Hepatocyte (in vitro differentiated cells): ENCODE measurements at regions not wholly inside any gene's neighbourhood (a gene's known extent, or its start where the extent isn't known, plus 50 kb on each side); places are given as distances from the start of the nearest gene placed in this dataset.

Experiments used
- DNase-seq: peaks from one replicate; pipeline ENCODE4 v3.0.0-alpha.2; 2016; ENCODE audit warnings: low spot score
- H2AFZ ChIP-seq: fragments of 200-600 bp; sonication (generic); 2 replicates; pipeline ENCODE4 v1.6.0; 2016; ENCODE audit warnings: antibody characterized with exemption, mild to moderate bottlenecking
- H3K27ac ChIP-seq: fragments of 200-600 bp; sonication (generic); 2 replicates; pipeline ENCODE4 v1.5.1; 2016; ENCODE audit warnings: mild to moderate bottlenecking
- H3K27me3 ChIP-seq: fragments of 200-600 bp; sonication (generic); 2 replicates; pipeline ENCODE4 v1.6.1; 2016
- H3K36me3 ChIP-seq: fragments of 200-600 bp; sonication (generic); replicated peaks from 2 replicates; pipeline ENCODE4 v1.5.1; 2016; ENCODE audit warnings: low read depth; ENCODE audit not compliant: insufficient read depth
- H3K4me1 ChIP-seq: fragments of 200-600 bp; sonication (generic); 2 replicates; pipeline ENCODE4 v1.5.1; 2016; ENCODE audit warnings: mild to moderate bottlenecking, moderate library complexity; ENCODE audit not compliant: insufficient read depth
- H3K4me2 ChIP-seq: fragments of 200-600 bp; sonication (generic); 2 replicates; pipeline ENCODE4 v1.6.0; 2016
- H3K4me3 ChIP-seq: fragments of 200-600 bp; sonication (generic); 2 replicates; pipeline ENCODE4 v1.5.1; 2016; ENCODE audit warnings: mild to moderate bottlenecking
- H3K79me2 ChIP-seq: fragments of 200-600 bp; sonication (generic); 2 replicates; pipeline ENCODE4 v1.6.0; 2017; ENCODE audit warnings: mild to moderate bottlenecking
- H3K9me2 ChIP-seq: fragments of 200-600 bp; sonication (generic); replicated peaks from 2 replicates; pipeline ENCODE4 v1.6.0; 2017; ENCODE audit warnings: mild to moderate bottlenecking; ENCODE audit not compliant: insufficient read depth
- H3K9me3 ChIP-seq: fragments of 200-600 bp; sonication (generic); 2 replicates; pipeline ENCODE4 v1.5.1; 2016; ENCODE audit warnings: low read depth, mild to moderate bottlenecking
- H4K20me1 ChIP-seq: fragments of 200-600 bp; sonication (generic); 2 replicates; pipeline ENCODE4 v1.6.0; 2016; ENCODE audit warnings: mild to moderate bottlenecking; ENCODE audit not compliant: insufficient read depth, poor library complexity, severe bottlenecking
- CTCF ChIP-seq: fragments of 200-600 bp; sonication (generic); IDR thresholded peaks from 2 replicates; pipeline ENCODE4 v1.5.1; 2016; ENCODE audit warnings: antibody characterized with exemption, mild to moderate bottlenecking; ENCODE audit not compliant: poor library complexity
- EZH2 ChIP-seq: fragments of 200-600 bp; sonication (generic); IDR thresholded peaks from 2 replicates; pipeline ENCODE4 v1.6.1; 2016; ENCODE audit warnings: antibody characterized with exemption, mild to moderate bottlenecking, borderline replicate concordance
- EZH2phosphoT487 ChIP-seq: fragments of 200-600 bp; sonication (generic); IDR thresholded peaks from one replicate; pipeline ENCODE4 v1.6.1; 2018; ENCODE audit warnings: antibody characterized with exemption, mild to moderate bottlenecking, low read depth, moderate library complexity; ENCODE audit not compliant: unreplicated experiment, severe bottlenecking
- WGBS: methylation state at CpG from one replicate; pipeline ENCODE4 v1.1.6; 2016; ENCODE audit warnings: low lambda C conversion rate; ENCODE audit errors: missing lambda C conversion rate; 5-methylcytosine and 5-hydroxymethylcytosine counted together

GRCh38 chr18:78919956-78920355, 59.7 kb upstream of the SALL3 start:
- no peaks in the 10 kb centered on the region for H3K36me3 ChIP-seq
- DNase-seq = no peak
- no peaks in the 10 kb centered on the region for H3K4me1 ChIP-seq
- TF ChIP-seq EZH2phosphoT487 (no peak), CTCF (no peak), EZH2 (no peak)
- no peak overlapping the region for H2AFZ ChIP-seq
- WGBS = 91% methylated on average over 5 of the region's 5 CpGs
- H4K20me1 ChIP-seq = no peaks in the 10 kb centered on the region
- H3K9me2 ChIP-seq = no peaks in the 10 kb centered on the region
- H3K9me3 ChIP-seq = no peaks in the 10 kb centered on the region
- no peak overlapping the region for H3K27ac ChIP-seq
- no peaks in the 10 kb centered on the region for H3K79me2 ChIP-seq
- H3K27me3 ChIP-seq = no peaks in the 10 kb centered on the region
- H3K4me3 ChIP-seq = no peak overlapping the region
- H3K4me2 ChIP-seq = no peak overlapping the region

- DNase-seq = no peak
- no peak for TF ChIP-seq CTCF
- no peak for TF ChIP-seq EZH2phosphoT487
- TF ChIP-seq EZH2 = no peak
- no peaks in the 10 kb centered on the region for H3K4me1 ChIP-seq
Observed at GRCh38 chr18:78920456-78921138, 59.0 kb upstream of the SALL3 start.

GRCh38 chr18:78922856-78923255, 56.8 kb upstream of the SALL3 start:
- H3K27ac ChIP-seq = no peak overlapping the region
- H3K79me2 ChIP-seq = no peaks in the 10 kb centered on the region
- DNase-seq = no peak
- no peaks in the 10 kb centered on the region for H3K36me3 ChIP-seq
- no peaks in the 10 kb centered on the region for H3K9me2 ChIP-seq
- no peak overlapping the region for H2AFZ ChIP-seq
- H4K20me1 ChIP-seq = no peaks in the 10 kb centered on the region
- no peak for TF ChIP-seq EZH2phosphoT487
- TF ChIP-seq CTCF = no peak
- no peak for TF ChIP-seq EZH2
- no peaks in the 10 kb centered on the region for H3K9me3 ChIP-seq
- no peaks in the 10 kb centered on the region for H3K27me3 ChIP-seq
- no peaks in the 10 kb centered on the region for H3K4me1 ChIP-seq
- WGBS = 91% methylated on average over 18 of the region's 18 CpGs
- H3K4me2 ChIP-seq = no peak overlapping the region
- no peak overlapping the region for H3K4me3 ChIP-seq

More at GRCh38 chr18:78920456-78921138, 59.0 kb upstream of the SALL3 start:
- Histone ChIP-seq H3K4me3 (no peak overlapping the region), H3K9me2 (no peaks in the 10 kb centered on the region), H2AFZ (no peak overlapping the region), H3K9me3 (no peaks in the 10 kb centered on the region), H4K20me1 (no peaks in the 10 kb centered on the region), H3K36me3 (no peaks in the 10 kb centered on the region), H3K27me3 (no peaks in the 10 kb centered on the region), H3K27ac (no peak overlapping the region), H3K4me2 (no peak overlapping the region), H3K79me2 (no peaks in the 10 kb centered on the region)
- WGBS = 89% methylated on average over 17 of the region's 17 CpGs
